Peyer's patch (tissue), 4 donors: ENCODE measurements at regions not wholly inside any gene's neighbourhood (a gene's known extent, or its start where the extent isn't known, plus 50 kb on each side); places are given as distances from the start of the nearest gene placed in this dataset.

Source experiments
- DNase-seq, 3 donors: peaks; one replicate each; pipeline ENCODE4 v3.0.0-alpha.2; 2017 to 2019
- H3K27ac ChIP-seq, 4 donors: fragments of 200-600 bp; sonication (generic); one replicate each; pipeline ENCODE4 v1.5.1; 2016 to 2019
- H3K27me3 ChIP-seq, 2 donors: fragments of 200-600 bp; sonication (generic); one replicate each; pipeline ENCODE4 v1.5.1; 2019
- H3K36me3 ChIP-seq, 3 donors: fragments of 200-600 bp; sonication (generic); one replicate each; pipeline ENCODE4 v1.5.1; 2016 to 2019
- H3K4me1 ChIP-seq, 4 donors: fragments of 200-600 bp; sonication (generic); one replicate each; pipeline ENCODE4 v1.5.1; 2016 to 2019
- H3K4me3 ChIP-seq, 4 donors: fragments of 200-600 bp; sonication (generic); 1 replicate in 3 of 4; 2 replicates in 1 of 4; pipeline ENCODE4 v1.5.1; 2016 to 2019; ENCODE audit warnings: mild to moderate bottlenecking in 1 of 4
- H3K9me3 ChIP-seq, 4 donors: fragments of 200-600 bp; sonication (generic); one replicate each; pipeline ENCODE4 v1.5.1; 2016 to 2019; ENCODE audit warnings: mild to moderate bottlenecking in 1 of 4
- POLR2A ChIP-seq, 2 donors: fragments of 450-650 bp; IDR thresholded peaks; one replicate each; pipeline ENCODE4 v1.5.1; 2017; ENCODE audit warnings: antibody characterized with exemption in 2 of 2, mild to moderate bottlenecking in 2 of 2, moderate library complexity in 2 of 2
- TF ChIP-seq, protein P1 (sequence below), 6 experiments: fragments of 450-650 bp in 4 of 6; fragments of 200-600 bp in 2 of 6; sonication (generic) in 1 of 6; IDR thresholded peaks; one replicate each; pipeline ENCODE4 v1.5.1; 2017 to 2019; ENCODE audit warnings: antibody characterized with exemption in 6 of 6, mild to moderate bottlenecking in 3 of 6, moderate library complexity in 1 of 6

DNA sequence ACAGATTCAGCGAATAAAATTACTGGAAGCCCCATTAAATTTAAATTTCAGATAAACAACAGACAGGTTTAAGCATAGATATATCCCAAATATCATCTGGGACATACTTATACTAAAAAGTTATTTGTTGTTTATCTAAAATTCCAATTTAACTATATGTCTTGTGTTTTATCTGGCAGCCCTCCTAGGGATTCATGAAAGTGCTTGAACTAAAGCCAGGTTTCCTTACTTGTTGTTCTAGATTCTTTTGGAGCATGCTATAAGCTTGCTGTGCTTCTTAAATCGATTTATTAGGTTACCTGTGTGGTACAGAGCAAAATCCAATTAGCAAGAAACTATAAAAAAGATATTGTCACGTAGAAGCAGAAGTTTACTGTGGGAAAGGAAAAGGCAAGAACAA lies 202.5 kb upstream of the GMDS start:
- DNase-seq: no peak
- no peaks in the 10 kb centered on the region for H3K36me3 ChIP-seq
- H3K27ac ChIP-seq: no peak overlapping the region
- H3K27me3 ChIP-seq: no peaks in the 10 kb centered on the region
- H3K4me1 ChIP-seq: peaks cover 0 to 11% (median 0%) of the 10 kb centered on the region in 4 donors
- H3K9me3 ChIP-seq: no peaks in the 10 kb centered on the region
- no peak overlapping the region for H3K4me3 ChIP-seq
- TF ChIP-seq, protein P1, sequence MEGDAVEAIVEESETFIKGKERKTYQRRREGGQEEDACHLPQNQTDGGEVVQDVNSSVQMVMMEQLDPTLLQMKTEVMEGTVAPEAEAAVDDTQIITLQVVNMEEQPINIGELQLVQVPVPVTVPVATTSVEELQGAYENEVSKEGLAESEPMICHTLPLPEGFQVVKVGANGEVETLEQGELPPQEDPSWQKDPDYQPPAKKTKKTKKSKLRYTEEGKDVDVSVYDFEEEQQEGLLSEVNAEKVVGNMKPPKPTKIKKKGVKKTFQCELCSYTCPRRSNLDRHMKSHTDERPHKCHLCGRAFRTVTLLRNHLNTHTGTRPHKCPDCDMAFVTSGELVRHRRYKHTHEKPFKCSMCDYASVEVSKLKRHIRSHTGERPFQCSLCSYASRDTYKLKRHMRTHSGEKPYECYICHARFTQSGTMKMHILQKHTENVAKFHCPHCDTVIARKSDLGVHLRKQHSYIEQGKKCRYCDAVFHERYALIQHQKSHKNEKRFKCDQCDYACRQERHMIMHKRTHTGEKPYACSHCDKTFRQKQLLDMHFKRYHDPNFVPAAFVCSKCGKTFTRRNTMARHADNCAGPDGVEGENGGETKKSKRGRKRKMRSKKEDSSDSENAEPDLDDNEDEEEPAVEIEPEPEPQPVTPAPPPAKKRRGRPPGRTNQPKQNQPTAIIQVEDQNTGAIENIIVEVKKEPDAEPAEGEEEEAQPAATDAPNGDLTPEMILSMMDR (IDR thresholded peaks at IDR 0.05): no peak
- TF ChIP-seq POLR2A (IDR thresholded peaks at IDR 0.05): no peak

DNA sequence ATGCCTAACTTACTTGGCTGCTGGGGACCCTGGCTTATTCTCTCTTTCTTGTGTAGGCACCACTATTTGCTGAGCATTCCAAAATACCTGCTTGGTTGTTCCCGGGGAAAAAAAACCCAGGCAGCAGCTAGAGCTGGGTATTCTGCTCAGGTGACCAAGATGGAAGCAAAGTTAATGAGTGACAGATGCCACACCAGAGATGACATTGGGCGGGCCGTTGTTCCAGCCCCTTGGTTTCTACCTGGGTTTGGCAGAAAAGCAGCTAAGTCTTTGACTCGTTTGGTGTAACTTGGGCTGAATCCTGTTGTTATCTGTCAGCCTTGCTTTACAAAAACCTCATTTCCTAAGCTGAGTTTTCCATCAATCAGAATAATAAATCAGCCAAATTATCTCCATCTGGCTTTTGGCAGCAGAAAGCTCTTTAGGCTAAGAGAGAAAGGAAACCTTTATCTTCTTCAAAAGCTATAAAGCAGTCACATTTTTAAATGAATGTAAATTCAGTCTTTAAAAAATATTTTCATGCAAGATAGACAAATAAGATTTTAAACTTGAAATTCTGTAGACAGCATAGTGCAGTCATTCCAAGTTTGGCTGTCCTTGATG lies 202.0 kb upstream of the GMDS start:
- H3K4me3 ChIP-seq: peak overlapping the region in 1 of 4 donors; percentile 11
- DNase-seq: no peak

DNA sequence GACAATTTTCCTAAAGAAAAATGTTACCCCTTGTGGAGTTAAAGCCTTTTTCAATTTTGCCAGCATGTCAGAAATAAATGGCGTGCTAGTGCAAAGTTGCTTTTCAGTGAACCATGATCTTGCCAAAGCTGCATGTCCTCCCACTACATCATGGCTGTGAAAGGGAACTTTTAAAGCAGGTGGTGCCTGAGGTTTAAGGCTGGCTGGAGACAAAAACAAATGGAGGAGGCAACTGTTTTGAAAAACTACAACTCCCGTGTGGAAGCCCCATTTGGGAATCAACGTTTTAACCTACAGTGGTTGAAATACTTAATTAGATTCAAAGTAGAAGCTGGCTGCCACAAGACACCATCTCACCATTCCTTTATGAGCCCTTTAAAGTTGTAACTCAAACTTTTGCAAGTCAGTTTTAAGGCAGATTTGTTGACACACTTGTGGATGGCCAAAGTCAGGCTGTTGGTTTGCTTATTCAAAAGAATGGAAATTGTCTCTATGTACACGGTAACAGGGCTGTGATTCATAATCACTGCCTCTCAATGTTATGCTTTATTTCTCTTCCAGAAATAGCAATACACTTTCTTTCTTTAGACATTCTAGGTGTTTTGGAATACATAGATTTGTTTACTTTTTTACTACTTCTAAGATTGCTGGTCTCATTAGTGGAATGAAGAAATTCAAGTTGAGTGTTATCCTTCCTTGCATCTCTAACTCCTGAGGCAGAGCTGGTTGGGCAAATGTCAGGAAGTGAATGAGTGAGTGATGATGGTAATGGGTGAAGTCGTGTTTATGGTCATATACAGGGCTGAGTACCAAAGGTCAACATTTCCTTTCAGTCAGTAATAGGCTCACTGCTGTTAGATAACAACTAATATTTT lies 196.4 kb upstream of the GMDS start:
- TF ChIP-seq, protein P1 (IDR thresholded peaks at IDR 0.05): no peak
- no peak for TF ChIP-seq POLR2A (IDR thresholded peaks at IDR 0.05)
- no peak for DNase-seq
- Histone ChIP-seq H3K9me3 (no peaks in the 10 kb centered on the region), H3K4me1 (no peaks in the 10 kb centered on the region), H3K36me3 (no peaks in the 10 kb centered on the region), H3K4me3 (no peak overlapping the region), H3K27ac (no peak overlapping the region), H3K27me3 (no peaks in the 10 kb centered on the region)

More for the DNA sequence above, 202.0 kb upstream of the GMDS start:
- H3K9me3 ChIP-seq: no peaks in the 10 kb centered on the region
- no peaks in the 10 kb centered on the region for H3K36me3 ChIP-seq
- H3K27me3 ChIP-seq: no peaks in the 10 kb centered on the region
- peaks cover 0 to 11% (median 0%) of the 10 kb centered on the region in 4 donors for H3K4me1 ChIP-seq
- no peak overlapping the region for H3K27ac ChIP-seq
- TF ChIP-seq, protein P1 (IDR thresholded peaks at IDR 0.05): no peak
- TF ChIP-seq POLR2A (IDR thresholded peaks at IDR 0.05): no peak

DNA sequence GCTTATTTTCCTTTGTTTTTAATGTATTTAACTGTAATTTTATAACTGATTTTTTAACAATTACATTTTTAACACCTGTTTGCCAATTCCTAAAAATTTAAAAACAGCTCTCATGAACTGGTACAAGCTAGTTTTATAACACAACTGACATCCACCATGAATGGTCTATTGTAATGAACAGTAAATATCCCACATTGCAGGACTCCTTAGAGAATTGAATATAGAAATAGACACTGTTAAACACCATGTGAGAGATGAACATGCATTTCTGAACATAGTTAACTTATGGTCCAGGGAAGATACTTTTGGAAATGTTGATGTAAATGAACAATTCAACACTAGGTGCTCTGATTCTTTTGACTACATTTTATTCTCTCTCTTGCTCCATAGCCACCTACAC lies 195.1 kb upstream of the GMDS start:
- TF ChIP-seq POLR2A (IDR thresholded peaks at IDR 0.05): no peak
- TF ChIP-seq, protein P1 (IDR thresholded peaks at IDR 0.05): no peak
- Histone ChIP-seq H3K27me3 (no peaks in the 10 kb centered on the region), H3K27ac (no peak overlapping the region), H3K4me1 (no peaks in the 10 kb centered on the region), H3K9me3 (no peaks in the 10 kb centered on the region), H3K4me3 (no peak overlapping the region), H3K36me3 (no peaks in the 10 kb centered on the region)
- DNase-seq: no peak

DNA sequence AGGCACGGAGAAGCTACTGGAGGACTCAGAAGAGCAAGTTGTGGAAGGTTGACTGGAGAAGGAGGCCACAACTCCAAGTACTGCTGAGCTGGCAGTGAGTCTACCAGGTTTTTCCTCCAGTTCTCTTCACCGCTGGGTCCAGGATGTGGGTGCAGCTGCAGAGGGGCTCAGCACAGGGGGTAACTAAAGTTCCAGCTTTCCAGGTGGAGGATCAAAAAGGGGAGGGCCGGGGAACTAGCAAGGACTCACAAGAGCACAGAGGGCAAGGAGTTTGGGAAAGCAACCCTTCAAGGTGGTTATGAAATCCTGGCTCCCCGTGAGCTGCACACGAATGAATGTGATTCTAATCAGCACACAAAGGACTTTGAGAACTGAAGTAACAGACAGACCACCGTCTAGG lies 194.2 kb upstream of the GMDS start:
- no peaks in the 10 kb centered on the region for H3K36me3 ChIP-seq
- no peaks in the 10 kb centered on the region for H3K9me3 ChIP-seq
- H3K27ac ChIP-seq: no peak overlapping the region
- TF ChIP-seq, protein P1 (IDR thresholded peaks at IDR 0.05): no peak
- TF ChIP-seq POLR2A (IDR thresholded peaks at IDR 0.05): no peak
- DNase-seq: no peak
- no peaks in the 10 kb centered on the region for H3K27me3 ChIP-seq
- no peak overlapping the region for H3K4me3 ChIP-seq
- no peaks in the 10 kb centered on the region for H3K4me1 ChIP-seq
